NCI-H2081 (cell line): ENCODE measurements at regions not wholly inside any gene's neighbourhood (a gene's known extent, or its start where the extent isn't known, plus 50 kb on each side); places are given as distances from the start of the nearest gene placed in this dataset.
"Not testable (repeated sequence)": the region's sequence is repeated elsewhere in the genome, so short reads cannot be mapped to it uniquely, and the experiment has no call there.

ENCODE experiments used
- DNase-seq, 2 experiments: peaks; one replicate each; lab custom pipeline; 2025; lab: John Stamatoyannopoulos, UW

DNA sequence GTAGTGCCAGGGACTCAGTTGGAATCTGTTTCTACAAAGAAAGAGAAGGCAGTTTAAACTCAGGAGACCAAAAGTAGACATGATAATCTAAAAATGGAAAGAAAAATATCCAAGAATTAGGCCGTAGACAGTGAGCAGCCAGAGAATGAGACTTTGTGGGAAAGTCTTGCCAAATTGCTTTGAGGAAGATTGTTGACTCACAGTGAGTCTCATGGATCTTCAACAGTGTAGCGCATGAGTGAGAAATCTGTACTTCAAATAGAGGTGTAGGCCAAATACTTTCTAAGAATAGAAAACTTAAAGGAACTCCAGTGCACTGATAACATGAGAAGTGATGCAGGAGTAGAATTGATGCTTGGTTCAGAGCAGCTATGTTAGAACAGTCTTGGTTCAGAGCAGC lies 284.5 kb downstream of the HTR1B start:
- no peak for DNase-seq

DNA sequence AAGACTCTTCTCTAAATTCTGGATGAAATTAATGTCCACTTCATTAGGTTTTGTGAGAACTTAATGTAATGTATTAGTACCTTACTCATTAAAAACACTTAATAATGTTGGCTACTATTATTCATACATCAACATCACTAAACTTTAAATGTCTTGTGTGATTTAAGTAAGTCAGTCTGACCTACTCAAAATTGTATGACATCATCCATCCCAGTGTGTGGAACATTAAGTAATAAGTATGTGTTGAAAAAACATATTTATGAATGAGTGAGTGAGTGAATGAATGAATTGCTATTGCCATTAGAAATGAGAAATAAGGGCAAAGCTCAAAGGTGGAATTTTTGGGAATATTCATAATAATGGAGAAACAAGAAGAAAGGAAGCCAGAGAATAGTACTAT lies 285.8 kb downstream of the HTR1B start:
- no peak for DNase-seq

DNA sequence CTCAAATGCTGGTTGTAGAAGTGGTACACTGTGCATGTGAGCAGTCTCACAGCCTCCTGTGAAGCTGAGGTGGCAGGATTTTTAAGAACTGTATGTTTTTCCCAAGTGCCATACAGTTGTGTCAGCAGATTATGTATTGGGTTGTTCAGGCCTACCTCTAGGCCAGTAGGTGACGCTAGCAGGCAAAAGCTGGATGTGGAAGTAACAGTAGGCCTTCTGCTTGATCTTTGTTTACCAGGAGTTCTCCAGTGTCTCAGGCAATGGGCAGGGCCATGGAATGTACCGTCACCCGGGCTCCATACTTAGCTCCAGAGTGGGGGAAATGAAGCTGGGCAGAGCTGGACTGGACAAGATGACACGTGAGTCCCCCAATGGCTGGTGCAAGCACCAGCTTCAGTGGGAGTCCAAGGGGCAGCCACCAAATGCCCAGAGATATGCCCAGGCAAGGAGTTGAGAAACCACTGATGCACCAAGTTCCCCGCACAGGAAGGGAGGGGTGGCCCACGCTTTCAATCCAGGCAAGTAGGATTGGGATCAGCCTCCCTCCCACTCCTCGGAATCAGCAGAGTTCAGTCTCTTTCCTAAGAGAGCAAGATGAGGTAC lies 289.7 kb downstream of the HTR1B start:
- no peak for DNase-seq

- no peak for DNase-seq
Observed at GRCh38 chr6:77172578-77172977, 290.7 kb downstream of the HTR1B start.

DNA sequence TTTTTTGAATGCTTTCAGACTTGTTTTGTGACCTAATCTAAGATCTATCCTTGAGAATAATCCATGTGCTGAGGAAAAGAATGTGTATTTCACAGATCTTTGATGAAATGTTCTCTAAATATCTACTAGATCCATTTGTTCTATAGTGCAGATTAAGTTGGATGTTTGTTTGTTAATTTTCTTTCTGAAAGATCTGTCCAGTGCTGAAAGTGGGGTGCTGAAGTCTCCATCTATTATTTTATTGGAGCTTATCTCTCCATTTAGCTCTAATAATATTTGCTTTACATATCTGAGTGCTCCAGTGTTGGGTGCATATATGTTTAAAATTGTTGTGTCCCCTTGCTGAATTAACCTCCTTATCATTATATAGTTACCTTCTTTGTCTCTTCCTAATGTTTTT lies 303.6 kb downstream of the HTR1B start:
- no peak for DNase-seq

DNA sequence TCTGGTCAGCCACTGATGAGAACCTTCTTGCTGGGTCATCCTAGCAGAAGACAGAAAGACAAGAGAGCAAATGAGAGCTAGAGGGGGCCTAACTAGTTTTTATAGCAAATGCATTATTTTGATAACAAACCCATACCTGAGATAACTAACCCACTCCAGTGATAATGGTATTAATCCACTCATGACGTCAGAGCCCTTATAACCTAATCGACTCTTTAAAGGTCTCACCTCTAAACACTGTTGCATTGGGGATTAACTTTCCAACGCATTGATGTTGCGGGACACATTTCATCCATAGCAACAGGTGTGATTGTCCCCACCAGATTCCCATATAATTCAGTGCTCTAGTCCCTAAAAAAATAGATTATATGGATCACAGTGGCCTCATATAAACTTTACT lies 312.1 kb downstream of the HTR1B start:
- DNase-seq: no peak

GRCh38 chr6:77150736-77151135 lies 312.6 kb downstream of the HTR1B start:
- no peak for DNase-seq

DNA sequence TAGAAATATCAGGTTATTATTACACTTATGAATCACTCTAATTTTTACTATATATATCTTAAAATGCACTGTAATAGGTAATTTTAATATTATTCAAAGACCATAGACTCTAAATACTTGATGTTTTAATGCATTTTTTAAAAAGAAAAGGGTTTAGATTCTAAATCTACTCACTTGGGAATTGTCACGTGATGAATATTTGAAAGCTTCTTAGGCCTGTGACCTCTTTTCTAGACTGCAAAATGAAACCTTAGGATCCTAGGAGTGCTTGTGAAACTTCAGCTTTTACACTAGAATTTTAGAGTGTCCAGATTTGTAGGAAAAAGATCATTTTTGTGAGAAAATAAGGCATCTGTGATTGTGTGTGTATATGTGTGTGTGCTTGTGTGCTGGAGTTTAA lies 318.0 kb downstream of the HTR1B start:
- no peak for DNase-seq

DNA sequence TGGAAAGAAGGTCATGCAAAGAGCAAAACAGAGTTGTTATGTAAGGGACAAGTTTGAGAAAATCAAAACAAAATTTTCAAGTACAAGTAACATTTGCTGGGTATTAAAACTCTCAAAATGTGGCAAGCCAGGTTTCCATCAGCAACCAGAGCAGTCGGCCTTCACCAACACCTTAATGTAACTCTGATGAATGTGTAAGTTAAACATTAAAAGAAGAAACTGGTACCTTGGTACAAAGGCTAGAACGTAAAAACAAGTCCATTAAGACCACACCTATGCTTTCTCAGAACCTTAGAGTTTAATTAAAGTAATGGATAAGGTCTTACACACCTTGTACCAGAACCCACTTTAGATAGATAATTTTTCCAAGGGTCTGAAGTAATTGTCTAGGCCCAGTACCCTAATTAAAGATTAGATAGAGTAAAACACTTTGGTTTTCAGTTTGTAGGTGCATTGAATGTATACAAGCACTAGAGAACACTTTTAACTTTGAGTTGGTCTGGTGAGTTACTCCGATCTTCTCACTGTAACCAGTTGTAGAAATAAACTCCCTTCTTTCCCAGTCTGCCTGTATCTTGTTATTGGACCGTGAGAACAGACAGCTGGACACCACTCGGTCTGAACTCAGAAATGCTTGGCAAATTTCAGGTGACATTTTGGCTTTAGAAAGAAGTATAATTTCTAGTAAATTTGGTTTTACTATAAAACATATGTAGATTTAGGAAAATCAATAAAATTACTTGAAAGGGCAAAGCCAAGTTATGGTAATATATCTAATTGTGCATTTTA lies 319.4 kb downstream of the HTR1B start:
- no peak for DNase-seq

DNA sequence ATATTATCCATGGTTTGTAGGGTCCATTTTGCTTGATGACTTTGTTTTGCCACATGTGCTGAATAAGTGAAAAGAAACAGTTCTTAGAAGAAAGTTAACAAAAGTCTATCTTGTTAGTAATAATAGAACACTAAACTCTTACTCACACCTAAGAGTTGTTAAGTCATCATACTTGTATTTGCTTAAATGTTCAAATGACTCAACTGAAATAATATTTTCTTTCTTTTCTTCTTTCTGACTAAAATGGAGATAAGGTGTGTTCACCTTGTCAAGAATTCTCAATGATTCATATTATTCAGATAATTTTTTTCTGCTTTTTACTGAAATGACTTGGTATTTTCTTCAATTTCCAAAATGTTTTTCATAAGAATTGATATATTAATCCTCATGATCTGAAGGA lies 327.2 kb downstream of the HTR1B start:
- no peak for DNase-seq

- DNase-seq: no peak
Observed at GRCh38 chr6:77133031-77133430, 330.3 kb downstream of the HTR1B start.

GRCh38 chr6:77131426-77131825 lies 331.9 kb downstream of the HTR1B start:
- no peak for DNase-seq

DNA sequence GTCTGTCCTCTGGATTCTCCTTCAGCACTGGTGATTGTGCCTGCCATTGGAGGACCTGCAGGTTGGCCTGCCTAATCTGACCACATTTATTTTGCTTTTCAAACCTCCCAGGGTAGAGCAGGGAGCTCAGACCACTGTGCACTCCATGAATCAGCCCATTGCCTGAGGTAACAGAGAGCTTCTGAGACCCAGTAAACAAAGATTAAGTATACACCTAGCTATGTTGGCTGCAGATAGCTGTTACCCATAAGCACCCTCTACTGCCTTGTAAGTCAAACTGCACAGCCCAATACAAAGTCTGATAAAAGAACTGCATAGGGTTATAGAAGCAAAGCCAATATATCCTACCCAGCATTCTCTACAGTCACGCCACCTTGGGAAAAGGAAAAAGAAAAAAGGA lies 338.7 kb downstream of the HTR1B start:
- DNase-seq: no peak

GRCh38 chr6:77123527-77123926 lies 339.8 kb downstream of the HTR1B start:
- DNase-seq: no peak

DNA sequence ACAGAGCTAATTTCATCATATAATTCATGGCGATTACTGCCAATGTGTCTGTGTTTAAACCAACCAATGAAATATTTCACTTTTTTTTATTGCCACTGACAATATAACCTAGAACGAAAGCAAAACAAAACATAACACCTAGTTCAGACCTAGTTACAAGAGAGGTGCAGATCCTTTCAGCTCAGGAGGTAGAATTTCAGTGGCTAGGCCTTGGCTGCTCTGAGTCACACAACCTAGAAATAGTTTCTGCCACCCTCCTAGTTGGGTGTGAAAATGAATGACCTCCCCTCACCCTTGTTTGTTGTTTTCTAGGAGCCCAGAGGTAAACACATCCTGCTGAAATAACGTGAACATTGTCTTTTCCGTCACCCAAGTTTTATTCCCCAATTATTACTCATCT lies 356.3 kb downstream of the HTR1B start:
- no peak for DNase-seq

GRCh38 chr6:77105091-77105490 lies 358.2 kb downstream of the HTR1B start:
- DNase-seq: no peak

- DNase-seq: no peak
Observed at GRCh38 chr6:77097940-77098339, 365.4 kb downstream of the HTR1B start.

DNA sequence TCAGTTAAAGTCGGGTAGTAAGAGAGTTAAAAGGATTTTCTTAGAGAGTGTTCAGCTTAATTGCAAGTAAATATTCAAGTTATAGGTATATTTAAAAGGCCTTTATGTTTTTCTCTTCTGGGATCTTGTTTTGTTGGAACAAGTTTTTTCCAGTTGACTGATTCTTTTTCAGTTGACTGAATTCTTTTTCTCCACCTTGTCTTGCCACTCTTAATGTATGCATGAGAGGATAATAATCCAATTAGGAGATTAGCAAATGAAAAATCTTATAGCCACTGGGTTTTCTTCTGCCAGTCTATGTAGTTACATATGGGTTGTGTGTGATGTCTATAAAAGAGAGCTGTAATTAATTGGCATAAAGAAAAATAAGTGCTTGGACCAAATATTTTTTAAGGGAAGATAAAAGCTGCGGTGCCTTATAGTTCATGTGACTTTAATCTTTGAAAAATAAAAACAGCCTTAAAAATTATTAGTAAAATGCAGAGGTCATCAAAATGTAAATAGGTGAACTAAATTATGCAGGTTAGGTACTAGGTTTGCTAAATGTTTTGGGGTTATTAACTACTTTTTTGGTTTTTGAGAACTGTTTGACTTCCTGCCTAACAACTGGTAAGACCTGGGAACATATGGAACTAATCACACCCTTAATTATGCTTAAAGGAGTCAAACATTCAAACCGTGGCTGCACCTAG lies 367.2 kb downstream of the HTR1B start:
- DNase-seq: no peak

DNA sequence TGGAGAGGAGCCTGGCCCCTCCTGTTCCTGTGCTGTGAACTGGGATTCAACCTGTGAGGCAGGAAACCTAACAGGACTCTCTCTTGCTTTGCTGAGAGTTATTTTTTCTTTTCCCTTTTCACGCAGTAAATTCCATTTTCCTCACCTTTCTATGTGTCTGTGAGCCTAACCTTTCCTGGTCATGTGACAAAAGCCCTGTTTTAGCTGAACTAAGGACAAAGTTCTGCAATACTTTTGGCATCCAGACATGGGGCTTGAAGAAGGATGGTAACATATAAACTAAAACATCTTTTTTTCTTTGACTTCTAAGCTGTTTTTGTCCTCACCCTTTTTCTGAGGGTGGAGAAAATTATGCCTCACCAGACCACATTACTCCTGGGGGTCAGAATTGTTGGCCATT lies 368.5 kb downstream of the HTR1B start:
- DNase-seq: no peak

DNA sequence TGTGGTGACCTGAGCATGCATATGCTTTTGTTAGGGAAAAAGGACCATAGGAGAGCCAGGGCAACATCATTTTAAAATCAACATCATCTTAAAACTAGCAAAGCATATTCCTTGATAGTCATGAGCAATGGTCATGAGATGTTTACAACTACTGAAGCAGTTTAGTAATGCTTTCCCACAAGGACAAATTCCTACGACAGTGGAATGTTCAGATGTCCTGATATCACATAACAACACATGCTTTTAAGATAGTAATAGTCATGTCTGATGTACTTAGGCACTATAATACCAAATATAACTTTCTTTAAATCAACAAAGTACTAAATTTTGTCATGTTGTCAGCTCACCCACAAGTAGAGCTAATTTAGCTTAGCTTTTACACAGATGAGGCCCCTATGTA lies 370.3 kb downstream of the HTR1B start:
- DNase-seq: no peak

GRCh38 chr6:77089776-77090175 lies 373.5 kb downstream of the HTR1B start:
- DNase-seq: no peak

DNA sequence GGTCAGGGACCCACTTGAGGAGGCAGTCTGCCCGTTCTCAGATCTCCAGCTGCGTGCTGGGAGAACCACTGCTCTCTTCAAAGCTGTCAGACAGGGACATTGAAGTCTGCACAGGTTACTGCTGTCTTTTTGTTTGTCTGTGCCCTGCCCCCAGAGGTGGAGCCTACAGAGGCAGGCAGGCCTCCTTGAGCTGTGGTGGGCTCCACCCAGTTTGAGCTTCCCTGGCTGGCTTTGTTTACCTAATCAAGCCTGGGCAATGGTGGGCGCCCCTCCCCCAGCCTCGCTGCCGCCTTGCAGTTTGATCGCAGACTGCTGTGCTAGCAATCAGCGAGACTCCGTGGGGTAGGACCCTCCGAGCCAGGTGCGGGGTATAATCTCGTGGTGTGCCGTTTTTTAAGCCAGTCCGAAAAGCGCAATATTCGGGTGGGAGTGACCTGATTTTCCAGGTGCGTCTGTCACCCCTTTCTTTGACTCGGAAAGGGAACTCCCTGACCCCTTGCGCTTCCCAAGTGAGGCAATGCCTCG lies 375.4 kb downstream of the HTR1B start:
- not testable (repeated sequence) for DNase-seq
